ENCODE measurements at regions not wholly inside any gene's neighbourhood (a gene's known extent, or its start where the extent isn't known, plus 50 kb on each side); places are given as distances from the start of the nearest gene placed in this dataset.

DNA sequence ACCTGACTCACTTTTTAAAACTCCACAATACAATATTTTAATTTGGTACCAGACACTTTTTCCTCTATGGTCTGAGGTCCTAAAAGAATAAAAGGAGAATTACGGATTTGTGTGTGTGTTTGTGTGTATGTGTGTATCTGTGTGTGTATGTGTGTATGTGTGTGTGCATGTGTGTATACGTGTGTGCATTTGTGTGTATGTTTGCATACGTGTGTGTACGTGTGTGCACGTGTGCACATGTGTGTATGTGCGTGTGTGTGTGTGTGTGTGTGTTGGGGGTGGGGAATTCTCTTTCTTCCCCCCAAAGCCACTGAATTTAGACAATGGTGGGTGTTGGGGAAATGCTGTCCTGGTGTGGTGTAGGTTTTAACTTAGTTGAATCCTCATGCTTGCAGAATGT lies 807.7 kb upstream of the SALL3 start:
- Histone ChIP-seq H3K9ac (ENCODE audit: control insufficient read depth, extremely low read depth, insufficient read depth, low read length) (no peak overlapping the region), H2AFZ (ENCODE audit: control insufficient read depth, low read length) (no peak overlapping the region), H4K20me1 (ENCODE audit: control insufficient read depth, extremely low read depth, insufficient read depth, low read length) (no peaks in the 10 kb centered on the region), H3K36me3 (ENCODE audit: control insufficient read depth in 2 of 2, extremely low read depth in 1 of 2, insufficient read depth in 2 of 2, low read length in 2 of 2) (no peaks in the 10 kb centered on the region), H3K4me2 (ENCODE audit: control insufficient read depth, extremely low read depth, insufficient read depth, low read depth, low read length) (no peak overlapping the region), H3K27ac (ENCODE audit: control insufficient read depth, insufficient read depth, low read length) (no peak overlapping the region), H3K27me3 (ENCODE audit: control insufficient read depth, extremely low read depth, insufficient read depth, low read length) (no peaks in the 10 kb centered on the region), H3K9me3 (ENCODE audit: control insufficient read depth, low read depth, low read length) (peaks cover 7% of the 10 kb centered on the region), H3K79me2 (ENCODE audit: control insufficient read depth, insufficient read depth, low read length) (no peaks in the 10 kb centered on the region), H3K4me3 (ENCODE audit: control insufficient read depth in 2 of 3, extremely low read depth in 1 of 3, insufficient read depth in 2 of 3, low read depth in 1 of 3, low read length in 3 of 3) (no peak overlapping the region), H3K9me1 (ENCODE audit: control insufficient read depth, extremely low read depth, insufficient read depth, low read length) (no peaks in the 10 kb centered on the region), H3K4me1 (ENCODE audit: control insufficient read depth, extremely low read depth, insufficient read depth, low read length) (no peaks in the 10 kb centered on the region)
- TF ChIP-seq, protein P1, sequence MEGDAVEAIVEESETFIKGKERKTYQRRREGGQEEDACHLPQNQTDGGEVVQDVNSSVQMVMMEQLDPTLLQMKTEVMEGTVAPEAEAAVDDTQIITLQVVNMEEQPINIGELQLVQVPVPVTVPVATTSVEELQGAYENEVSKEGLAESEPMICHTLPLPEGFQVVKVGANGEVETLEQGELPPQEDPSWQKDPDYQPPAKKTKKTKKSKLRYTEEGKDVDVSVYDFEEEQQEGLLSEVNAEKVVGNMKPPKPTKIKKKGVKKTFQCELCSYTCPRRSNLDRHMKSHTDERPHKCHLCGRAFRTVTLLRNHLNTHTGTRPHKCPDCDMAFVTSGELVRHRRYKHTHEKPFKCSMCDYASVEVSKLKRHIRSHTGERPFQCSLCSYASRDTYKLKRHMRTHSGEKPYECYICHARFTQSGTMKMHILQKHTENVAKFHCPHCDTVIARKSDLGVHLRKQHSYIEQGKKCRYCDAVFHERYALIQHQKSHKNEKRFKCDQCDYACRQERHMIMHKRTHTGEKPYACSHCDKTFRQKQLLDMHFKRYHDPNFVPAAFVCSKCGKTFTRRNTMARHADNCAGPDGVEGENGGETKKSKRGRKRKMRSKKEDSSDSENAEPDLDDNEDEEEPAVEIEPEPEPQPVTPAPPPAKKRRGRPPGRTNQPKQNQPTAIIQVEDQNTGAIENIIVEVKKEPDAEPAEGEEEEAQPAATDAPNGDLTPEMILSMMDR (optimal IDR thresholded peaks at IDR 0.05 in 1 of 3, IDR thresholded peaks at IDR 0.05 in 1 of 3, conservative IDR thresholded peaks at IDR 0.05 in 1 of 3; ENCODE audit: extremely low read depth in 1 of 3, insufficient read depth in 2 of 3, low read length in 3 of 3) = no peak
- no peak for TF ChIP-seq EZH2 (IDR thresholded peaks at IDR 0.05; ENCODE audit: low read length)
- DNase-seq (ENCODE audit: low read depth, low spot score) = no peak
- no peak for FAIRE-seq
- dilution Hi-C loops (cut with MboI; ENCODE audit: extremely low pct_ligation_motif_present, low sequenced_read_pairs) = no loop called here

DNA sequence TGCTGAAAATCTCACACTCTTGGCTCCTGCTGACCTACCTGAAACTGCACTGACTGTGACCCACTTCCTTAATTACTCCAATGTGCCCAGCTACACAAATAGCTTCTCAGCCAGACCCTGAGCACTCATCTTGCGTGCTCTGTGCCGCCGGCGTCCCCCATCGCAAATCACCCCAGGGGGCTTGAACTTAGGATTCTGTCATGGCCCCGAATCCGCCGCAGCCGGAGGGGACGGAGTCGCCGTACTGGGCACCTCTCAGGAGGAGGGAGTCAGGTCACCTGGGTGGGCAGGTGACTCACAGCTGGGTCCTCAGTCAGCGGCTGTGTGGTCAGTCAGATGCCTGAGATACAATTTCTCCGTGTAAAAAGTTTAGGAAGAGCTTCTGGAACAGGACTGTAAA lies 804.9 kb upstream of the SALL3 start:
- Histone ChIP-seq H3K9me3 (ENCODE audit: control insufficient read depth, low read depth, low read length) (peaks cover 7% of the 10 kb centered on the region), H3K9ac (ENCODE audit: control insufficient read depth, extremely low read depth, insufficient read depth, low read length) (no peak overlapping the region), H4K20me1 (ENCODE audit: control insufficient read depth, extremely low read depth, insufficient read depth, low read length) (no peaks in the 10 kb centered on the region), H3K4me2 (ENCODE audit: control insufficient read depth, extremely low read depth, insufficient read depth, low read depth, low read length) (no peak overlapping the region), H3K36me3 (ENCODE audit: control insufficient read depth in 2 of 2, extremely low read depth in 1 of 2, insufficient read depth in 2 of 2, low read length in 2 of 2) (no peaks in the 10 kb centered on the region), H3K4me3 (ENCODE audit: control insufficient read depth in 2 of 3, extremely low read depth in 1 of 3, insufficient read depth in 2 of 3, low read depth in 1 of 3, low read length in 3 of 3) (no peak overlapping the region), H2AFZ (ENCODE audit: control insufficient read depth, low read length) (no peak overlapping the region), H3K9me1 (ENCODE audit: control insufficient read depth, extremely low read depth, insufficient read depth, low read length) (no peaks in the 10 kb centered on the region), H3K27me3 (ENCODE audit: control insufficient read depth, extremely low read depth, insufficient read depth, low read length) (no peaks in the 10 kb centered on the region), H3K79me2 (ENCODE audit: control insufficient read depth, insufficient read depth, low read length) (no peaks in the 10 kb centered on the region), H3K27ac (ENCODE audit: control insufficient read depth, insufficient read depth, low read length) (no peak overlapping the region), H3K4me1 (ENCODE audit: control insufficient read depth, extremely low read depth, insufficient read depth, low read length) (no peaks in the 10 kb centered on the region)
- dilution Hi-C loops (cut with MboI; ENCODE audit: extremely low pct_ligation_motif_present, low sequenced_read_pairs) = no loop called here
- no peak for FAIRE-seq
- TF ChIP-seq, protein P1 (optimal IDR thresholded peaks at IDR 0.05 in 1 of 3, IDR thresholded peaks at IDR 0.05 in 1 of 3, conservative IDR thresholded peaks at IDR 0.05 in 1 of 3; ENCODE audit: extremely low read depth in 1 of 3, insufficient read depth in 2 of 3, low read length in 3 of 3) = no peak
- TF ChIP-seq EZH2 (IDR thresholded peaks at IDR 0.05; ENCODE audit: low read length) = no peak
- DNase-seq (ENCODE audit: low read depth, low spot score) = no peak

Data from keratinocyte (primary cell).